Ascending aorta (tissue), 2 donors: ENCODE measurements at regions not wholly inside any gene's neighbourhood (a gene's known extent, or its start where the extent isn't known, plus 50 kb on each side); places are given as distances from the start of the nearest gene placed in this dataset.

Experiments
- DNase-seq, 2 donors: peaks; one replicate each; pipeline ENCODE4 v3.0.0-alpha.2; 2019; ENCODE audit warnings: low spot score in 2 of 2
- H3K27ac ChIP-seq, 2 donors: fragments of 200-600 bp; sonication (generic); one replicate each; pipeline ENCODE4 v1.5.1; 2016 to 2017; ENCODE audit warnings: mild to moderate bottlenecking in 1 of 2
- H3K27me3 ChIP-seq: fragments of 200-600 bp; sonication (generic); one replicate; pipeline ENCODE4 v1.5.1; 2017
- H3K36me3 ChIP-seq, 2 donors: fragments of 200-600 bp; sonication (generic); one replicate each; pipeline ENCODE4 v1.5.1; 2016
- H3K4me1 ChIP-seq, 2 donors: fragments of 200-600 bp; sonication (generic); one replicate each; pipeline ENCODE4 v1.5.1; 2016 to 2017; ENCODE audit warnings: mild to moderate bottlenecking in 1 of 2
- H3K4me3 ChIP-seq, 2 donors: fragments of 200-600 bp; sonication (generic); one replicate each; pipeline ENCODE4 v1.5.1; 2016 to 2017; ENCODE audit warnings: mild to moderate bottlenecking in 1 of 2
- H3K9me3 ChIP-seq, 2 donors: fragments of 200-600 bp; sonication (generic); one replicate each; pipeline ENCODE4 v1.5.1; 2016
- CTCF ChIP-seq, 3 experiments: fragments of 200-600 bp in 2 of 3; fragments of 450-650 bp in 1 of 3; sonication (generic) in 2 of 3; IDR thresholded peaks; one replicate each; pipeline ENCODE4 v1.5.1; 2016 to 2019; ENCODE audit warnings: antibody characterized with exemption in 3 of 3, mild to moderate bottlenecking in 1 of 3, moderate library complexity in 1 of 3
- intact Hi-C: fragments of 100-400 bp; cut with DNase I; formaldehyde crosslinking; loops from one replicate; pipeline ENCODE4 v1.15.1; 2023

GRCh38 chr4:115376866-115377265 lies 263.4 kb upstream of the NDST4 start:
- no peak for TF ChIP-seq CTCF (IDR thresholded peaks at IDR 0.05)
- no peaks in the 10 kb centered on the region for H3K36me3 ChIP-seq
- H3K4me3 ChIP-seq: no peak overlapping the region
- DNase-seq: no peak
- H3K27ac ChIP-seq: no peak overlapping the region
- H3K4me1 ChIP-seq: no peaks in the 10 kb centered on the region
- intact Hi-C loops: no loop called here
- H3K27me3 ChIP-seq: no peaks in the 10 kb centered on the region
- H3K9me3 ChIP-seq: no peaks in the 10 kb centered on the region

- intact Hi-C loops: no loop called here
- Histone ChIP-seq H3K4me1 (no peaks in the 10 kb centered on the region), H3K27ac (no peak overlapping the region), H3K9me3 (no peaks in the 10 kb centered on the region), H3K4me3 (no peak overlapping the region), H3K36me3 (no peaks in the 10 kb centered on the region), H3K27me3 (no peaks in the 10 kb centered on the region)
- DNase-seq: no peak
- TF ChIP-seq CTCF (IDR thresholded peaks at IDR 0.05): no peak
Observed at GRCh38 chr4:115374621-115375020, 261.2 kb upstream of the NDST4 start.

GRCh38 chr4:115370490-115370889 lies 257.1 kb upstream of the NDST4 start:
- TF ChIP-seq CTCF (IDR thresholded peaks at IDR 0.05): no peak
- Histone ChIP-seq H3K36me3 (no peaks in the 10 kb centered on the region), H3K4me1 (no peaks in the 10 kb centered on the region), H3K27ac (no peak overlapping the region), H3K9me3 (no peaks in the 10 kb centered on the region), H3K27me3 (no peaks in the 10 kb centered on the region), H3K4me3 (no peak overlapping the region)
- DNase-seq: no peak
- intact Hi-C loops: no loop called here

GRCh38 chr4:115370012-115370411 lies 256.6 kb upstream of the NDST4 start:
- Histone ChIP-seq H3K4me3 (no peak overlapping the region), H3K9me3 (no peaks in the 10 kb centered on the region), H3K4me1 (no peaks in the 10 kb centered on the region), H3K36me3 (no peaks in the 10 kb centered on the region), H3K27me3 (no peaks in the 10 kb centered on the region), H3K27ac (no peak overlapping the region)
- intact Hi-C loops: no loop called here
- no peak for TF ChIP-seq CTCF (IDR thresholded peaks at IDR 0.05)
- DNase-seq: no peak

GRCh38 chr4:115366390-115366789 lies 253.0 kb upstream of the NDST4 start:
- intact Hi-C loops: no loop called here
- H3K27me3 ChIP-seq: no peaks in the 10 kb centered on the region
- no peaks in the 10 kb centered on the region for H3K9me3 ChIP-seq
- no peak for TF ChIP-seq CTCF (IDR thresholded peaks at IDR 0.05)
- H3K4me1 ChIP-seq: no peaks in the 10 kb centered on the region
- no peak for DNase-seq
- no peak overlapping the region for H3K27ac ChIP-seq
- H3K36me3 ChIP-seq: no peaks in the 10 kb centered on the region
- H3K4me3 ChIP-seq: no peak overlapping the region

- Histone ChIP-seq H3K27ac (no peak overlapping the region), H3K27me3 (no peaks in the 10 kb centered on the region), H3K9me3 (no peaks in the 10 kb centered on the region), H3K4me3 (no peak overlapping the region), H3K36me3 (no peaks in the 10 kb centered on the region), H3K4me1 (no peaks in the 10 kb centered on the region)
- DNase-seq: no peak
- intact Hi-C loops: no loop called here
- no peak for TF ChIP-seq CTCF (IDR thresholded peaks at IDR 0.05)
Observed at GRCh38 chr4:115365185-115365584, 251.8 kb upstream of the NDST4 start.
